ENCODE measurements at regions not wholly inside any gene's neighbourhood (a gene's known extent, or its start where the extent isn't known, plus 50 kb on each side); places are given as distances from the start of the nearest gene placed in this dataset.

DNA sequence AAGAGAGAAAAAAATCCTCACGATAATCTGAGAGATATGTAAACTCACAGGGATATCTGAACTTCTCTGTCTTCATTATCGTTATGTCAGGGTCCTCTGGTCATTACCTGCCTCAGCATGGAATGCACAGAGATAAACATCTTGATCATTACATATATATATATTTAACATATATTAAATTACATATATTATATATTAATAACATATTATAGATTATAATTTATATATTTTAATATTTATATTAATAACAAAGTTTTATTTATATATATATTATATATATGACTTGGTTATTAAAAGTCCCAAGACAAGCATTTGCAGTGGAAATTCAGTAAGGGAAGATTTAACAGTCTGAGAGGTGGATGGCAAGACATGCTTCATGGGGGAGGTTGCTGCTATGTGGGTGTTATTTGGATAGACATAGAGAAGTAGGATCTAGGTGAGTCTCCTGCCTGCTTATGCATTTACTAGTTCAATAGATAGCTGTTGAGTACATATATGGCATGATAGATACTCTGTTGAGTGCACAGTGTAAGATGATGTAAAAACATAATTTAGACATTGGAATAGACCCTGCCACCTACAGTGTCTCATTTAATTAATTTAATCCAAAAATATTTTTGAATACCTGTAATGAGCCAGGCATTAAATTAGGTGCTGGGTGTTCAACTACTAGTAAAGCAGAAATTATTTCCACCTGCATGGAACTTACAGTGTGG, 255.2 kb downstream of the RAD51AP2 start:
- Histone ChIP-seq H3K9me3 (ENCODE audit: low read length) (no peaks in the 10 kb centered on the region), H3K27ac (ENCODE audit: low read length) (no peak overlapping the region)

DNA sequence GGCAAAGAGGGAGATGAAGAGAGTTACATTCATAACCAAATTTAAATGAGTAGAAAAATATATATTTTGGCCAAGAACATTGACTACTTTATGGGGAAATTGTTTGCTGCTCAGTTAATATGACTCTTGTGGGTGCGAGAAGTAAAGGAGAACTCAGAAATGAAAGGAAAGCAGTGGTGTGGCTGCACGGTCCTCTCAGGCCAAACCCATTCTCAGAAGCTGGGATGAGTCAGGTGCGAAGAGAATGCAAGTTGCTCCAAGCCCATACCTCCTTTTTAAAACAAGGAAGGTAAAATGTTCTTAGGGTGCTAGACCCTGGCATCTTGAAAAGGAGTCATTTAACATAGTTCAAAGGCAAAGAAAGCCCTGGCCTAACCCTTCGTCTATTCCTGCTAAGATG, 258.6 kb downstream of the RAD51AP2 start:
- Histone ChIP-seq H3K9ac (ENCODE audit: low read length) (no peak overlapping the region), H3K9me3 (ENCODE audit: low read length) (no peaks in the 10 kb centered on the region), H3K4me2 (ENCODE audit: low read length) (no peak overlapping the region), H3K27me3 (ENCODE audit: insufficient read depth, low read depth, low read length) (no peaks in the 10 kb centered on the region), H3K36me3 (ENCODE audit: insufficient read depth, low read length) (no peaks in the 10 kb centered on the region), H3K27ac (ENCODE audit: low read length) (no peak overlapping the region), H4K20me1 (ENCODE audit: insufficient read depth) (no peaks in the 10 kb centered on the region), H3K4me3 (ENCODE audit: low read length) (no peak overlapping the region), H3K79me2 (replicated peaks; ENCODE audit: insufficient read depth, low read length) (no peaks in the 10 kb centered on the region), H2AFZ (ENCODE audit: low read depth, low read length) (no peak overlapping the region), H3F3A (ENCODE audit: insufficient read depth, low read length, poor library complexity, severe bottlenecking) (no peaks in the 10 kb centered on the region), H3K9me2 (ENCODE audit: insufficient read depth, low read length) (no peaks in the 10 kb centered on the region)
- TF ChIP-seq POLR2AphosphoS5 (IDR thresholded peaks at IDR 0.05) (no peak), EP300 (conservative IDR thresholded peaks at IDR 0.05; ENCODE audit: poor library complexity, severe bottlenecking) (no peak), TAF1 (IDR thresholded peaks at IDR 0.05; ENCODE audit: low read depth) (no peak), SMC3 (conservative IDR thresholded peaks at IDR 0.05; ENCODE audit: poor library complexity) (no peak), EZH2 (IDR thresholded peaks at IDR 0.05; ENCODE audit: borderline replicate concordance, insufficient read depth, low read length, poor library complexity, severe bottlenecking) (no peak), RAD21 (conservative IDR thresholded peaks at IDR 0.05) (no peak), MXI1 (conservative IDR thresholded peaks at IDR 0.05; ENCODE audit: poor library complexity, severe bottlenecking) (no peak)
- TF ChIP-seq, protein P1, sequence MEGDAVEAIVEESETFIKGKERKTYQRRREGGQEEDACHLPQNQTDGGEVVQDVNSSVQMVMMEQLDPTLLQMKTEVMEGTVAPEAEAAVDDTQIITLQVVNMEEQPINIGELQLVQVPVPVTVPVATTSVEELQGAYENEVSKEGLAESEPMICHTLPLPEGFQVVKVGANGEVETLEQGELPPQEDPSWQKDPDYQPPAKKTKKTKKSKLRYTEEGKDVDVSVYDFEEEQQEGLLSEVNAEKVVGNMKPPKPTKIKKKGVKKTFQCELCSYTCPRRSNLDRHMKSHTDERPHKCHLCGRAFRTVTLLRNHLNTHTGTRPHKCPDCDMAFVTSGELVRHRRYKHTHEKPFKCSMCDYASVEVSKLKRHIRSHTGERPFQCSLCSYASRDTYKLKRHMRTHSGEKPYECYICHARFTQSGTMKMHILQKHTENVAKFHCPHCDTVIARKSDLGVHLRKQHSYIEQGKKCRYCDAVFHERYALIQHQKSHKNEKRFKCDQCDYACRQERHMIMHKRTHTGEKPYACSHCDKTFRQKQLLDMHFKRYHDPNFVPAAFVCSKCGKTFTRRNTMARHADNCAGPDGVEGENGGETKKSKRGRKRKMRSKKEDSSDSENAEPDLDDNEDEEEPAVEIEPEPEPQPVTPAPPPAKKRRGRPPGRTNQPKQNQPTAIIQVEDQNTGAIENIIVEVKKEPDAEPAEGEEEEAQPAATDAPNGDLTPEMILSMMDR (IDR thresholded peaks at IDR 0.05; ENCODE audit: poor library complexity, severe bottlenecking) = no peak
- TF ChIP-seq, protein P2, sequence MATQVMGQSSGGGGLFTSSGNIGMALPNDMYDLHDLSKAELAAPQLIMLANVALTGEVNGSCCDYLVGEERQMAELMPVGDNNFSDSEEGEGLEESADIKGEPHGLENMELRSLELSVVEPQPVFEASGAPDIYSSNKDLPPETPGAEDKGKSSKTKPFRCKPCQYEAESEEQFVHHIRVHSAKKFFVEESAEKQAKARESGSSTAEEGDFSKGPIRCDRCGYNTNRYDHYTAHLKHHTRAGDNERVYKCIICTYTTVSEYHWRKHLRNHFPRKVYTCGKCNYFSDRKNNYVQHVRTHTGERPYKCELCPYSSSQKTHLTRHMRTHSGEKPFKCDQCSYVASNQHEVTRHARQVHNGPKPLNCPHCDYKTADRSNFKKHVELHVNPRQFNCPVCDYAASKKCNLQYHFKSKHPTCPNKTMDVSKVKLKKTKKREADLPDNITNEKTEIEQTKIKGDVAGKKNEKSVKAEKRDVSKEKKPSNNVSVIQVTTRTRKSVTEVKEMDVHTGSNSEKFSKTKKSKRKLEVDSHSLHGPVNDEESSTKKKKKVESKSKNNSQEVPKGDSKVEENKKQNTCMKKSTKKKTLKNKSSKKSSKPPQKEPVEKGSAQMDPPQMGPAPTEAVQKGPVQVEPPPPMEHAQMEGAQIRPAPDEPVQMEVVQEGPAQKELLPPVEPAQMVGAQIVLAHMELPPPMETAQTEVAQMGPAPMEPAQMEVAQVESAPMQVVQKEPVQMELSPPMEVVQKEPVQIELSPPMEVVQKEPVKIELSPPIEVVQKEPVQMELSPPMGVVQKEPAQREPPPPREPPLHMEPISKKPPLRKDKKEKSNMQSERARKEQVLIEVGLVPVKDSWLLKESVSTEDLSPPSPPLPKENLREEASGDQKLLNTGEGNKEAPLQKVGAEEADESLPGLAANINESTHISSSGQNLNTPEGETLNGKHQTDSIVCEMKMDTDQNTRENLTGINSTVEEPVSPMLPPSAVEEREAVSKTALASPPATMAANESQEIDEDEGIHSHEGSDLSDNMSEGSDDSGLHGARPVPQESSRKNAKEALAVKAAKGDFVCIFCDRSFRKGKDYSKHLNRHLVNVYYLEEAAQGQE (IDR thresholded peaks at IDR 0.05; ENCODE audit: borderline replicate concordance) = no peak

More for the DNA sequence above, 255.2 kb downstream of the RAD51AP2 start:
- Histone ChIP-seq H3K4me2 (ENCODE audit: low read length) (no peak overlapping the region), H3K9ac (ENCODE audit: low read length) (no peak overlapping the region), H3K4me3 (ENCODE audit: low read length) (no peak overlapping the region), H3F3A (ENCODE audit: insufficient read depth, low read length, poor library complexity, severe bottlenecking) (no peaks in the 10 kb centered on the region), H3K27me3 (ENCODE audit: insufficient read depth, low read depth, low read length) (no peaks in the 10 kb centered on the region), H3K9me2 (ENCODE audit: insufficient read depth, low read length) (no peaks in the 10 kb centered on the region), H3K36me3 (ENCODE audit: insufficient read depth, low read length) (no peaks in the 10 kb centered on the region), H2AFZ (ENCODE audit: low read depth, low read length) (no peak overlapping the region), H4K20me1 (ENCODE audit: insufficient read depth) (no peaks in the 10 kb centered on the region), H3K79me2 (replicated peaks; ENCODE audit: insufficient read depth, low read length) (no peaks in the 10 kb centered on the region)
- no peak for TF ChIP-seq EP300 (conservative IDR thresholded peaks at IDR 0.05; ENCODE audit: poor library complexity, severe bottlenecking)
- TF ChIP-seq, protein P1 (IDR thresholded peaks at IDR 0.05; ENCODE audit: poor library complexity, severe bottlenecking) = no peak
- TF ChIP-seq MXI1 (conservative IDR thresholded peaks at IDR 0.05; ENCODE audit: poor library complexity, severe bottlenecking) = no peak
- TF ChIP-seq RAD21 (conservative IDR thresholded peaks at IDR 0.05) = no peak
- TF ChIP-seq POLR2AphosphoS5 (IDR thresholded peaks at IDR 0.05) = no peak
- TF ChIP-seq, protein P2 (IDR thresholded peaks at IDR 0.05; ENCODE audit: borderline replicate concordance) = no peak

Measured in neural cell (in vitro differentiated cells).